ENCODE measurements at regions not wholly inside any gene's neighbourhood (a gene's known extent, or its start where the extent isn't known, plus 50 kb on each side); places are given as distances from the start of the nearest gene placed in this dataset.
A peak's percentile ranks its signal among the peaks of the same experiment; 100 is the strongest.
"Not testable (repeated sequence)": the region's sequence is repeated elsewhere in the genome, so short reads cannot be mapped to it uniquely, and the experiment has no call there.

DNA sequence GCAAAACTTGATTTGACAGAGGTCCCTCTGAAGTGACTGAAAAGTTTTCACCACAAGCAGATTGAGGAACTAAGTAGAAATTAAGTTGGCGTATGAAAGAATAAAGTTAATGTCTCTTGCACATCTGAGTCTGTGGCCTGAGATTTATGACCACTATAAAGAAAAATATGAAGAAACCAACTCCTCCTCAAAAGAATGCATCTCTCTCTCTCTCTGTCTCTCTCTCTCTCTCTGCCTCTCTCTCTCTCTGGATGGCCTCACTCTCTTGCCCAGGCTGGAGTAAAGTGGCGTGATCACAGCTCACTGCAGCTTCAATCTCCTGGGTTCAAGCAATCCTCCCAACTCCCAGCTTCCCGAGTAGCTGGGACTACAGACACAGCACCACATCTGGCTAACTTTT, 55.2 kb downstream of the RPL22L1 start:
- DNase-seq (ENCODE audit: low spot score) = no peak

DNA sequence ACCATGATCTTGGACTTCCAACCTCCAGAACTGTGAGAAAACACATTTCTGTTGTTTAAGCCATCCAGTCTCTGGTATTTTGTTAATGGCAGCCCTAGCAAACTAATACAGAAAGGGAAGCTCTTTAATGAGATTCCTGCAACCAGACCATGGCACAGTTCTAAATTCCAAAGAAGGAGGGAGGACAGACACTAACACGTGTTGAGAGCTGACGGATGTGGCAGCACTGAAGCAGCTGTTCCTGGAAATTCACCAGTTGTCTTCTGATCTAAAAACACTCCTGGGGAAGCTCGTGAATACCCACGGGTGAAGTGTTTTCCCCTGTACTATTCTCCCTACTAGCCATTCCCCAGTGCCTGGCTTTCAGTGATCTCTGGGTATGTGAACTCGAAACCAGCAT, 56.7 kb downstream of the RPL22L1 start:
- no peak for DNase-seq (ENCODE audit: low spot score)

DNA sequence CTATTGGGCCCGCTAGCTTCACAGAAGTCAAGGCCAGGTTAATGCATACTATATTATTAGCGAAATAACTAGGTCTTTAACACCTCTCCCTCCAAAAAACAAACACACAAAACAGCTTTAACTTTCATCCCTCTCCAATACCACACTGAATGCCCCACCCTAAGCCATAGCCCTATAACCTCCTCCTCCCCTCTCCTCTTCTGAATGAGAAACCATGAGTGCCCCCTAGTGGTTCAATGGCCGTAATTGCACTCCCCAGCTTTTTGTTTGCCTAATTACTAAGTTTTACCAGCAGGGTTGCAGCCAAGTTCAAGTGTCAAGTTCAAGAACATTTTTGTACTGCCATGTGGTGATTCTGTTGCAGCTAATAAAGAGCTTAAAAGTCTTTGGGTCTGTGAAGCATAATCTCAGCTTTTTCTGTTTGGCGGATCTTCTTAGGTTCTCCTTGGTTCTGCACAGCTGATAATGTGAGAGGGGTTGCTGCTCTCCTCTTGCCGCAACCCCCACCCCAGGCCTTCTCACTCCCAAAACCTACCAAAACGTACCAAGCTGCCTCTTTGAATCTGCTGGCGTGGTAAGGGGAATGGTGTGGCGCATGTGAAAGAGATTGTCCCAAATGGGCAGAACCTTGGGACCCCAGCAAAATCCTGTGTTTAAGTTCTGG, 57.9 kb downstream of the RPL22L1 start:
- DNase-seq (ENCODE audit: low spot score) = peak; percentile 85

DNA sequence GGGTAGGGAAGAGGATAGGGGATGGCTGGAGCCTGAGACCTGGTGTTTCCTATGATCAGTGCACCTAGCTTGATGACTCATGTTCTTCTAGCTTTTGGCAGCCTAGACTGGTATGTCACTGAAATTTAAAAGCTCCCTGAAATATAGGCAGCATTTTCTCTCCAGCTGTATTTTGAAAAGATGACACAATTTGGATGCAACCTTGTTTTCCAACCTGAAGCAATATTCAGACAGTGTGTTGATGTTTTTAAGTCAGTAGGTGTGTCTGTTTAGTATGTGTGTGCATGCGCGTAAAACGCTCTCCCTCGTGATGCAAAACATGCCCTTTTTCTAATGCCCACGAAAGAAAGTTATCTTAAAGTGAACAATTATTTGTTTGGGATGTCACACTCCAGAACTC, 58.5 kb downstream of the RPL22L1 start:
- DNase-seq (ENCODE audit: low spot score) = no peak

DNA sequence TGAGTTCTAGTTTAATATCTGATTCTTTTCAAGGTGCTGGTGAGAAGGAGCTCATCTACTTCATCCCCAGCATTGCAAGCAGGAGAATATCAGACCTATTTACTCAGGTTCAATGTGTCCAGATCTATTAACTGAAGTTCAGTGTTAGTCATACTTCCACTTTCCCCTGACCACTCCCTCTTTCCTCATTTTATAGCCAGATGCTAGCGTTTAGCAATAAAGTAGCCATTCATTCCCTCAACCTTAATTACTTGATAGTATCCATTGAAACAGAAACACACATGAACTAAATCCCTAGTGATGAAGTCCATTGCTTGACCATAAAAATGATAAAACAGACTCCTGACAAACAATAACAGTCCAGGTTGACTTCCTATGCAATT, 60.0 kb downstream of the RPL22L1 start:
- no peak for DNase-seq (ENCODE audit: low spot score)

DNA sequence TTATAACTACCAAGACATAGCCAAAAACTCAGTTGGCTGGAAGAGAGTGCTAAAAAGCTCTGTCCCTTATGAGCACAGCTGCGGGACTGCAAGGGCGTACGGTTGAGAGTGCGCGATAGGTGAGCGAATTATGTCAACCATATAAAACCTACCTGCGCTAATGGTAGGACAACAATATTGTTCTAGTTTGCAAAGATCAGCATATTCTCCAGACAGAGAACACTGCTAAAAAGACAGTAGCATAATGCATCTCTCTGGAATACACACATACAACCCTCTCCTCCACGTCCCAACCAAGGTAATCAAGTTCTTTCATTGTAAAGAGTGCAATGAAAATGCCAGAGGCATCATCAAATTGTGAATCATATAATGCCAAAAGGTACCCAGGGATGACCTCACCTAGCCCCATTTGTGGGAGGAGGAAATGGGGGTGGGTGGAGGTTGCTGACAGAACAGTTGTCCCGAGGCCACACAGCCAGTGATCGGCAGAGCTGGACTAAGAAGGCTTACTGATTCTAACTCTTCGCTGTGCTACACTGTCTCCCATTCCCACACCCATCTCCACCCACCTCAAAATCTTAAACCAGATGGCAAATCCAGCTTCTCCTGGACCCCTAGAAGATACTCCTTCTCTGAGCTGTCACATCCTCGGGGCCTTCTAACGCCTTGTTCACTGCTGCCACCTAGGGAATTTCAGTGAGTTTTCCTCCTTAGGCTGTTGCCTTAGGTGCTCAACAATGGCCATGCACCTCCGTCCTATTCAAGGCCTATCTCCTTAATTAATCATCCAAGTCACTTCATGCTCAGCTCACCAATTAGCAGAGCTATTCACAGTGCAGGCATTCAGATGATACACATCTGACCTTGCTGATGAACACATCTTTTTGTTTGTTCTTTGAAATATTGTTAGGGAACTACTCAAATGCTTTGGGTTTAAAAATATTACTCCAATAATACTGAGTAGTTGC, 60.7 kb downstream of the RPL22L1 start:
- peak; percentile 77 for DNase-seq (ENCODE audit: low spot score)

DNA sequence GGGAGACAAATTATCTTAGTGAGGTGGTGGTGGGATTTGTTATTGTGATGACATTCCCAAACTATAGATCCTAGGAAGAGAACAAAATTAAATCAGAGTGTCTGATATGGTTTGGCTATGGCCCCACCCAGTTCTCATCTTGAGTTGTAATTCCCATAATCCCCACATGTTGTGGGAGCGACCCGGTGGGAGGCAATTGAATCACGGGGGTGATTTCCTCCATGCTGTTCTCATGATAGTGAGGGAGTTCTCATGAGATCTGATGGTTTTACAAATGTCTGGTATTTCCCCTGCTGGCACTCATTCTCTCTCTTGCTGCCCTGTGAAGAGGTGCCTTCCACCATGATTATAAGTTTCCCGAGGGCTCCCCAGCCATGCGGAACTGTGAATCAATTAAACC, 62.0 kb downstream of the RPL22L1 start:
- no peak for DNase-seq (ENCODE audit: low spot score)

DNA sequence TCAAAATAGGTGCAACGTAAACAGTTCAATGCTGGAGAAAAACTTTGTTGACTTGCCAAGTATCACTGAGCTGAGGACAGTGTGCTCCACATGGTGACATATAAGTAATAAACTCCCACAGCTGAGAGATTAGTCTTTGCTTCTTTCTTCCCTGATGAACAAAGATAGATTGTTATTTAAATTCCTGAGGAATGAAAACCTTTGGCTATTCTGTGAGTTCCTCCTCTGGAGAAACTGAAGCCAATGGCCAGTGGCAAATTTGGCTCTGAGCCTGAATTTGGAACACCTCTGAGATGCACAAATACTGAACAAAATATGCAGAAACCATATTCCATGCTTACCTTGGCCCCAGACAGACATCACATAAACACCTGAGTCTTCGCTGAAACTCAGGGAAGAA, 63.3 kb downstream of the RPL22L1 start:
- no peak for DNase-seq (ENCODE audit: low spot score)

DNA sequence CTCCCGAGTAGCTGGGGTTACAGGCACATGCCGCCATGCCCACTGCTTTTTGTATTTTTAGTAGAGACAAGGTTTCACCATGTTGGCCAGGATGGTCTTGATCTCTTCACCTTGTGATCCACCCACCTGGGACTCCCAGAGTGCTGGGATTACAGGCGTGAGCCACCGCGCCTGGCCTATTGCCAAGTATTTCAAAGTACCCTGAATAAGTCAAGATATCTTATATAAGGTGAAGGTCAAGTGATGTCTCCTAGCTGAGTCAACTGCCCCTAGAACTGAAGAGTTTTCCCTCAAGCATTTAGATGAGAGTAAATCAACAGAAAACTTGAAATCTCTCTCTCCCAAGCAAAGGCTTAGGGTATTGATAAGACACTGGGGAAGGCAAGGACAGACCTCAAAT, 63.9 kb downstream of the RPL22L1 start:
- DNase-seq (ENCODE audit: low spot score) = no peak

DNA sequence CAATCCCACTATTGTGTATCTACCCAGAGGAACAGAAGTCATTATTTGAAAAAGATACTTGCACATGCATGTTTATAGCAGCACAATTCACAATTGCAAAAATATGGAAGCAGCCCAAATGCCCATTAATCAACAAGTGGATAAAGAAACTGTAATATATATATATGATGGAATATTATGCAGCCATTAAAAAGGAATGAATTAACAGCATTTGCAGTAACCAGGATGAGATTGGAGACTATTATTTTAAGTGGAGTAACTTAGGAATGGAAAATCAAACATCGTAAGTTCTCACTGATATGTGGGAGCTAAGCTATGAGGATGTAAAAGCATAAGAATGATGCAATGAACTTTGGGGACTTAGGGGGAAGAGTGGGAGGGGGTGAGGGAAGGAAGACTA, 64.7 kb downstream of the RPL22L1 start:
- DNase-seq (ENCODE audit: low spot score) = not testable (repeated sequence)

DNA sequence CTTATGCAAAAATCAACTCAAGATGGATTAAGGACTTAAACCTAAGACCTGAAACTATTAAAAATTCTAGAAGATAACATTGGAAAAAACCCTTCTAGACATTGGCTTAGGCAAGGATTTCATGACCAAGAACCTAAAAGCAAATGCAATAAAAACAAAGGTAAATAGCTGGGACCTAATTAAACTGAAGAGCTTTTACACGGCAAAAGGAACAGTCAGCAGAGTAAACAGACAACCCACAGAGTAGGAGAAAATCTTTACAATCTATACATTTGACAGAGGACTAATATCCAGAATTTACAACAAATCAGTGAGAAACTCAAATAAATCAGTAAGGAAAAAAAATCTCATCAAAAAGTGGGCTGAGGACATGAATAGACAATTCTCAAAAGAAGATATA, 65.4 kb downstream of the RPL22L1 start:
- not testable (repeated sequence) for DNase-seq (ENCODE audit: low spot score)

DNA sequence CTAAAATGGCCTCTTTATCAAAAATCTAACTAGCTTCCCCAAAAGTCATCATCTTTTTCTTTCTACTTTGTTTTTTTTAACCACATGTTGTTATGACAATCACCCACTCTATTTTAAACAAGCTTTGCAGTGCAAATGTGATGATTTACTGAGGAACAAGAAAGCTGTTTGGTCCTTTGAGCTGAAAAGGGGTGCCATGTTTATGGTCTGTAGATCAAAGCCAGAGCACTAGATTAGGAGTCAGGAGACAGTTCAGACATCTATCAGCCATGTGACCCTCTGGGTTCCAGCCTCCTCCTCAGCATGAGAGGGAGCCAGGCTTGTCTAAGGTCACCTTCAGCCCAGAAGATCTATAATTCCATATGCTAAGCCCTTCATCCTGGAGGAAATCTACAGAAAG, 65.9 kb downstream of the RPL22L1 start:
- DNase-seq (ENCODE audit: low spot score) = no peak

DNA sequence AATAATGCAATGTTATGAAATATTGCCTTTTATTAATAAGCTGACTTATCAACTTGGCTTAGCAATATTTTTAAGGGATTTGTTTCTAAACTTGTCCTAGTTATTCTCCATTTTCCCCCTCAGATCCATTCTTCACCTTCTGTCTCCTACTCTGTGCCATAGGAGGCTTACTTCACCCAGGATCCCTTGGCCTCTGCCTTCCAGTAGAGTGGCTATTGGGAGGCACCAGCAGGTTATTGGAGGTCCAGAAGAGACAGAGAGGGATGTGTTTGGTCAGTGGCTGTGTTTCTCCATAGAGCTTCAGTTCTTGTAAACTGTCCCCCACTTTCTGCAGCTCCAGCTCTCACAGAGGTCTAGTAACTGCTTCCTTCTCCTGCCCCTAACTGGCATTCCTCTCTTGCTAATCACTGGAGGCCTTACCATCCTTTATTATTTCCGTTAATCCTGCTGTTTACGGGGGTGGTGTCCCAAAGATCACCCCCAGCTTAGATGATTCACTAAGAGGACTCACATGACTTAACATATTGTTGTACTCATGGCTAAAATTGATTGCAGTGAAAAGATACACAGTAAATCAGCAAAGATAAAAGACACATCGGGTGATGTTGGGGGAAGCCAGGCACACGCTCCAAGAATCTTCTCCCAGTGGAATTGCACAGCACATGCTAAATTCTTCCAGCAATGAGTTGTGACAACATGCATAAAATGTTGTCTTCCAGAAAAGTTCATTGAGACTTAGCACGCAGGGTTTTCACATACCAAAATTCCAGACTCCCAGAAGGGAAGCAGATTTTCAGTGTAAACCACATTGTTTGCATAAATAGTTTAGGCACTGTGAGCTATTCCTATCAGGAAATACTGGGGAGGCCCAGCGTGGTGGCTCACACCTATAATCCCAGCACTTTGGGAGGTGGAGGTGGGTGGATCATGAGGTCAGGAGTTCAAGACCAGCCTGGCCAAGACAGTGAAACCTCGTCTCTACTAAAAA, 67.5 kb downstream of the RPL22L1 start:
- no peak for DNase-seq (ENCODE audit: low spot score)

DNA sequence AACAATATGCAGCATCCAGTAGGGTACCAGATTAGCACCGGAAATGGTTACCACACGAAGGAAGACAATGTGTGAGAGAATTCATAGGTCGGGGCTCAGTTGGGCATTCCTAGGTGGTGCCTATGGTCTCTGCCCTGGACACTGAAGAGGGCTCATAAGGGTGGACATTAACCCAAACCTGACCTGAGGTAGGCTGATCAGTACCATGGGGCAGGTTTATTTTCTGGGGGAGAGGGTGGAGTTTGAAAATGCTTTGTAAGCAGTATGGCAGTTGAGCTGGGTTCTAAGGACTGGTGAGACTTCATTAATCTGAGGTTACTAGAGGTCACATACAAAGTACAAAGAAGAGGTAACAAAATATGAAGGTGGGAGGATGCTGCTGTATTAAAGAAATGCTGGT, 68.4 kb downstream of the RPL22L1 start:
- DNase-seq (ENCODE audit: low spot score) = no peak

DNA sequence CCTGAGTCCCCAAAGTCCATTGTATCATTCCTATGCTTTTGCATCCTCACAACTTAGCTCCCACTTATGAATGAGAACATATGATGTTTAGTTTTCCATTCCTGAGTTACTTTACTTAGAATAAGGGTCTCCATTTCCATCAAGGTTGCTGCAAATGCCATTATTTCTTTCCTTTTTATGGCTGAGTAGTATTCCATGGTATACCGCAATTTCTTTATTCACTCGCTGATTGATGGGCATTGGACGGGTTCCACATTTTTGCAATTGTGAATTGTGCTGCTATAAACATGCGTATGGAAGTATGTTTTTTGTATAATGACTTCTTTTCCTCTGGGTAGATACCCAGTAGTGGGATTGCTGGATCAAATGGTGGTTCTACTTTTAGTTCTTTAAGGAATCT, 69.7 kb downstream of the RPL22L1 start:
- DNase-seq (ENCODE audit: low spot score) = not testable (repeated sequence)

DNA sequence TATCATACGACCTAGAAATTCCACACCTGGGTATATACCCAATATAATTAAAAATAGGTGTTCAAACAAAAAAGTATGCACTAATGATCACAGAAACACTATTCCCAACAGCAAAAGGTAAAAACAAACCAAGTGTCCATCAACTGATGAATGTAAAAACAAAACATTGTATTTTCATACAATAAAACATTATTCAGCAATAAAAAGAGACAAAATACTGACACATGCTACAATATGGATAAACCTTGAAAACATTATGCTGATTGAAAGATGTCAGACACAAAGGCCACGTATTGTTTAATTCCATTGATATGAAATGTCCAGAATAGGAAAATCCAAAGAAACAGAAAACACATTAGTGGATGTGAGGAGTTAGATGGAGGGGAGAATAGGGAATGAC, 71.0 kb downstream of the RPL22L1 start:
- DNase-seq (ENCODE audit: low spot score) = no peak

DNA sequence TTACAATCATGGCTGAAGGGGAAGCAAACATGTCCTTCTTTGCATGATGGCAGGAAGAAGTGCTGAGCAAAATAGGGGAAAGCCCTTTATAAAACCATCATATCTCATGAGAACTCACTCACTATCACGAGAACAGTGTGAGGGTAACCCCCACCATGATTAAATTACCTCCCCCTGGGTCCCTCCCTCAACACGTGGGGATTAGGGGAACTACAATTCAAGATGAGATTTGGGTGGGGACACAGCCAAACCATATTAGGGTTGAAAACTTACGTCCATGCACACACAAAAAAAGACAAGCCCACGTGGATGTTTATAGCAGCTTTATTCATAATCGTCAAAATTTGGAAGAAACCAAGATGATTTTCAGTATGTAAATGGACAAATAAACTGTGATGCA, 72.3 kb downstream of the RPL22L1 start:
- DNase-seq (ENCODE audit: low spot score) = no peak

DNA sequence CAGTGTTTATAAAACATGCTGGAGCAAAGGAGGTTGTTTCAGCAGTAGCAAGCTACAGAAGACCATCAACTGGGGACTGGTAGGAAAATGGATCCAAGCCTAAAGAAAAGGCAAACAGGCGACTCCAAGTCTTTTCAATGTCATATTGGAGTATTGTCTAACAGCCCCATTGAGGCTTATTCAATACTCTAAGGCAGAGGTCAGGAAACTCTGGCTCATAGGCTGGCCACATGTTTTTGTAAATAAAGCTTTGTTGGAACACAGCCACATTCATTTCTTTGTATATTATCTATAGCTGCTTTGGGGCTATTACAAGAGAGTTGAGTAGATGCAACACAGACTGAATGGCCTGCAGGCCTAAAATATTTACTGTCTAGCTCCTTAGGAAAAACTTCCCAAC, 77.5 kb downstream of the RPL22L1 start:
- no peak for DNase-seq (ENCODE audit: low spot score)

DNA sequence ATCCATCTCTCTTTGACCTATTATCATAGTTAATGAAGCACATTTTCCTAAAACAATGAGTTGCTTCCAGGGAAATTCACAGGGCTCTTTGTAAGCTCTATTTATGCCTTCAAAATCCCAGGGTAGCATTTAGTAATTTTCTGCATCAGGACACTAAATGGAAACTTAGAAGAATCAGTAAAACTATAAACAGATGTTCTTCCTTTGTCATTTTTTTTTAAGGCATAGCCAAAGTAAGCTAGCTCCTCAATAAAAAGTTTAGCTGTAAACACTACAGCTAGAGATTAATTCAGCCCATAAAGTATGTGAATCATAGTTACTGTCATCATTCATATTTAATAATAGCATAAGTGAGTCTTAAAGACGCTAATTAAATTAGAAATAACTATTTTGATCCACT, 79.3 kb downstream of the RPL22L1 start:
- no peak for DNase-seq (ENCODE audit: low spot score)

DNA sequence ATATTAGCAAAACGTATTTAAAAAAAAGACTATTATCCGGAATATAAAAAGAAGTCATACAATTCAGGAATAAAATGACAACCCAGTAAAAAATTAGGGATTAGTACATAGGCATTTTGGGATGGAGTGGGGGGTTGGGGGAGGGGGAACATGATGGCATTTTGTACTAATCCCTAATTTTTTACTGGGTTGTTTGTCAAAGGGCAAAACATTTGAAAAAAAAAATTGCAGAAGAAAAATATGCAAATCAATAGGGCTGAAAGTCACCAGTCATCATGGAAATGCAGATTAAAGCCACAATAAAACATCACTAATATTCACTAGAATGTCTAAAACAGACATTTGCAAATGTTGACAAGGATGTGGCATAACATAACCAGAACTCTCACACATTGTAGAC, 82.5 kb downstream of the RPL22L1 start:
- DNase-seq (ENCODE audit: low spot score) = no peak

DNA sequence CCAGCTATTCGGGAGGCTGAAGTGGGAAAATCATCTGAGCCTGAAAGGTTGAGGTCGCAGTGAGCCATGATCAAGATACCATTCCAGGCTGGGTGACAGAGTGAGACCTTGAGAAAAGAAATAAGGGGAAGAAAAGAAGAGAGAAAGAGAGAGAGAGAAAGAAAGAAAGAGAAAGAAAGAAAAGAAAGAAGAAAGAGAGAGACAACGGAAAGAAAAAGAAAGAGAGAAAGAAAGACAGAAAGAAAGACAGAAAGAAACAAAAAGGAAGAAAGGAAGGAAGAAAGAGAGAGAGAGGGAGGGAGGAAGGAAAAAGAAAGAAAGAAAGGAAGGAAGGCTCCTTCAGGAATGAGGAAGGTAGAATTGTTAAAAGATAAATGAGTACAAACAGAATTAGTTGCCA, 84.5 kb downstream of the RPL22L1 start:
- DNase-seq (ENCODE audit: low spot score) = no peak

DNA sequence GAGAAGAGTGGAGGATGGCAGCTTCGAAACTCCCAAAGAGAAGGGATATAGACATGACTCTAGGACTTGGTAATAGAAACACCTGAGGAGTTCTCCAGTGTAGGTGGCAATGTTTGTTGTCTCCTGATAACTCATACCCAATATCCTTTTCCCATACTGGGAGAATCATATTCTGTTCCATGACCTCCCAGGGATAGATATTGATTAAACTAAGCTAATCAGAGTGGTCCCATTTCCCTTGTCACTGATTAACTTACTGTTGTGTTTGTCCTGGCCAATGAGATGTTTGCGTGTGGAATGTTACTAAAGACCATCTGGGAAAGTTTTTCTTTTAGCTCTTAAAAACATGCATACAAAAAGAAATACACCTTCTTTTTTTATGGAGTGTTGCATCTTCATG, 85.6 kb downstream of the RPL22L1 start:
- DNase-seq (ENCODE audit: low spot score) = no peak
